BLaER1 treated with 17β-estradiol and CSF1 and Interleukin-3, amounts not matched to agents 10 nM and 100 nM (cell line): ENCODE measurements at regions not wholly inside any gene's neighbourhood (a gene's known extent, or its start where the extent isn't known, plus 50 kb on each side); places are given as distances from the start of the nearest gene placed in this dataset.
"Not testable (repeated sequence)": the region's sequence is repeated elsewhere in the genome, so short reads cannot be mapped to it uniquely, and the experiment has no call there.

Experiments used
- H3K27ac ChIP-seq, 11 experiments: shearing (Covaris generic); formaldehyde crosslinking; 2 replicates each; pipeline ENCODE4 v1.8.1; 2022
- H3K27me3 ChIP-seq, 11 experiments: shearing (Covaris generic); formaldehyde crosslinking; 2 replicates each; pipeline ENCODE4 v1.8.1; 2022
- H3K36me3 ChIP-seq, 11 experiments: shearing (Covaris generic); formaldehyde crosslinking; 2 replicates each; pipeline ENCODE4 v1.8.1; 2022
- H3K4me1 ChIP-seq, 10 experiments: shearing (Covaris generic); formaldehyde crosslinking; 2 replicates each; pipeline ENCODE4 v1.8.1; 2022
- H3K4me2 ChIP-seq, 11 experiments: shearing (Covaris generic); formaldehyde crosslinking; 2 replicates each; pipeline ENCODE4 v1.8.1; 2022
- H3K4me3 ChIP-seq, 10 experiments: shearing (Covaris generic); formaldehyde crosslinking; 2 replicates each; pipeline ENCODE4 v1.8.1; 2022
- H3K9ac ChIP-seq, 11 experiments: shearing (Covaris generic); formaldehyde crosslinking; 2 replicates each; pipeline ENCODE4 v1.8.1; 2022
- H3K9me3 ChIP-seq, 11 experiments: shearing (Covaris generic); formaldehyde crosslinking; replicated peaks in 1 of 11; 2 replicates each; pipeline ENCODE4 v1.8.1; 2022
- H4K20me1 ChIP-seq, 11 experiments: shearing (Covaris generic); formaldehyde crosslinking; 2 replicates each; pipeline ENCODE4 v1.8.1; 2022
- Cebpa-rat ChIP-seq, 11 experiments: shearing (Covaris generic); IDR thresholded peaks; 2 replicates each; pipeline ENCODE4 v1.8.1; 2022

GRCh38 chr5:25444697-25445096 is 799.9 kb upstream of the CDH10 start:
- H4K20me1 ChIP-seq, result no peaks in the 10 kb centered on the region; a peak in 1 of 22 replicates
- H3K27me3 ChIP-seq, result no peaks in the 10 kb centered on the region
- H3K4me3 ChIP-seq, result no peak overlapping the region
- no peaks in the 10 kb centered on the region for H3K9me3 ChIP-seq
- no peak overlapping the region for H3K9ac ChIP-seq
- H3K4me1 ChIP-seq, result no peaks in the 10 kb centered on the region
- H3K27ac ChIP-seq, result no peak overlapping the region
- no peak overlapping the region for H3K4me2 ChIP-seq
- no peak for TF ChIP-seq Cebpa-rat (IDR thresholded peaks at IDR 0.05)
- no peaks in the 10 kb centered on the region for H3K36me3 ChIP-seq

GRCh38 chr5:25441810-25442209 is 797.0 kb upstream of the CDH10 start:
- no peak overlapping the region for H3K4me3 ChIP-seq
- no peaks in the 10 kb centered on the region for H3K4me1 ChIP-seq
- H3K36me3 ChIP-seq, result no peaks in the 10 kb centered on the region
- H3K9me3 ChIP-seq, result no peaks in the 10 kb centered on the region
- no peak overlapping the region for H3K27ac ChIP-seq
- no peak for TF ChIP-seq Cebpa-rat (IDR thresholded peaks at IDR 0.05)
- no peaks in the 10 kb centered on the region; a peak in 1 of 22 replicates for H4K20me1 ChIP-seq
- no peaks in the 10 kb centered on the region for H3K27me3 ChIP-seq
- no peak overlapping the region for H3K4me2 ChIP-seq
- H3K9ac ChIP-seq, result no peak overlapping the region

GRCh38 chr5:25439025-25439424 is 794.2 kb upstream of the CDH10 start:
- H3K4me2 ChIP-seq, result no peak overlapping the region
- H3K4me1 ChIP-seq, result no peaks in the 10 kb centered on the region
- TF ChIP-seq Cebpa-rat (IDR thresholded peaks at IDR 0.05), result no peak
- H3K36me3 ChIP-seq, result no peaks in the 10 kb centered on the region
- no peaks in the 10 kb centered on the region; a peak in 1 of 22 replicates for H4K20me1 ChIP-seq
- H3K9ac ChIP-seq, result no peak overlapping the region
- H3K27me3 ChIP-seq, result no peaks in the 10 kb centered on the region
- H3K9me3 ChIP-seq, result no peaks in the 10 kb centered on the region
- H3K27ac ChIP-seq, result no peak overlapping the region
- H3K4me3 ChIP-seq, result no peak overlapping the region

GRCh38 chr5:25438375-25438774 is 793.6 kb upstream of the CDH10 start:
- H3K27me3 ChIP-seq, H3K27ac ChIP-seq, H3K9me3 ChIP-seq, H3K4me3 ChIP-seq, H3K4me2 ChIP-seq, H3K9ac ChIP-seq, H3K36me3 ChIP-seq, H4K20me1 ChIP-seq, H3K4me1 ChIP-seq: not testable (repeated sequence)

- H3K27ac ChIP-seq, result no peak overlapping the region
- no peak for TF ChIP-seq Cebpa-rat (IDR thresholded peaks at IDR 0.05)
- no peak overlapping the region for H3K4me3 ChIP-seq
- H3K4me2 ChIP-seq, result no peak overlapping the region
- no peaks in the 10 kb centered on the region for H3K27me3 ChIP-seq
- no peaks in the 10 kb centered on the region for H3K4me1 ChIP-seq
- H3K9ac ChIP-seq, result no peak overlapping the region
- no peaks in the 10 kb centered on the region for H3K36me3 ChIP-seq
- no peaks in the 10 kb centered on the region for H3K9me3 ChIP-seq
- H4K20me1 ChIP-seq, result no peaks in the 10 kb centered on the region
Observed at GRCh38 chr5:25436452-25436851, 791.7 kb upstream of the CDH10 start.

- no peak for TF ChIP-seq Cebpa-rat (IDR thresholded peaks at IDR 0.05)
- Histone ChIP-seq H3K4me1 (no peaks in the 10 kb centered on the region), H3K27ac (no peak overlapping the region), H3K36me3 (no peaks in the 10 kb centered on the region), H4K20me1 (no peaks in the 10 kb centered on the region), H3K9ac (no peak overlapping the region), H3K9me3 (no peaks in the 10 kb centered on the region), H3K4me3 (no peak overlapping the region), H3K27me3 (no peaks in the 10 kb centered on the region), H3K4me2 (no peak overlapping the region)
Observed at GRCh38 chr5:25435882-25436281, 791.1 kb upstream of the CDH10 start.

GRCh38 chr5:25427240-25427639 is 782.5 kb upstream of the CDH10 start:
- Histone ChIP-seq H3K36me3 (no peaks in the 10 kb centered on the region), H3K9me3 (no peaks in the 10 kb centered on the region), H3K27me3 (no peaks in the 10 kb centered on the region), H3K27ac (no peak overlapping the region), H4K20me1 (no peaks in the 10 kb centered on the region), H3K4me2 (no peak overlapping the region), H3K4me1 (no peaks in the 10 kb centered on the region), H3K4me3 (no peak overlapping the region), H3K9ac (no peak overlapping the region)
- no peak for TF ChIP-seq Cebpa-rat (IDR thresholded peaks at IDR 0.05)

- H3K4me1 ChIP-seq, result no peaks in the 10 kb centered on the region
- H3K9me3 ChIP-seq, result no peaks in the 10 kb centered on the region
- no peaks in the 10 kb centered on the region for H3K27me3 ChIP-seq
- no peak overlapping the region for H3K9ac ChIP-seq
- TF ChIP-seq Cebpa-rat (IDR thresholded peaks at IDR 0.05), result no peak
- no peak overlapping the region for H3K27ac ChIP-seq
- no peaks in the 10 kb centered on the region for H3K36me3 ChIP-seq
- no peak overlapping the region for H3K4me3 ChIP-seq
- H3K4me2 ChIP-seq, result no peak overlapping the region
- no peaks in the 10 kb centered on the region for H4K20me1 ChIP-seq
Observed at GRCh38 chr5:25423271-25423670, 778.5 kb upstream of the CDH10 start.

- H3K27me3 ChIP-seq, result no peaks in the 10 kb centered on the region
- TF ChIP-seq Cebpa-rat (IDR thresholded peaks at IDR 0.05), result no peak
- H3K4me2 ChIP-seq, result no peak overlapping the region
- H4K20me1 ChIP-seq, result no peaks in the 10 kb centered on the region
- no peaks in the 10 kb centered on the region for H3K4me1 ChIP-seq
- H3K36me3 ChIP-seq, result no peaks in the 10 kb centered on the region
- no peak overlapping the region for H3K9ac ChIP-seq
- no peak overlapping the region for H3K4me3 ChIP-seq
- H3K27ac ChIP-seq, result no peak overlapping the region
- no peaks in the 10 kb centered on the region for H3K9me3 ChIP-seq
Observed at GRCh38 chr5:25419684-25420083, 774.9 kb upstream of the CDH10 start.

GRCh38 chr5:25418978-25419377 is 774.2 kb upstream of the CDH10 start:
- no peaks in the 10 kb centered on the region for H3K27me3 ChIP-seq
- H3K4me3 ChIP-seq, result no peak overlapping the region
- no peak for TF ChIP-seq Cebpa-rat (IDR thresholded peaks at IDR 0.05)

GRCh38 chr5:25418319-25418859 is 773.6 kb upstream of the CDH10 start:
- no peak overlapping the region for H3K27ac ChIP-seq
- H3K4me1 ChIP-seq, result no peaks in the 10 kb centered on the region
- H3K36me3 ChIP-seq, result no peaks in the 10 kb centered on the region
- no peaks in the 10 kb centered on the region for H3K27me3 ChIP-seq
- no peak overlapping the region for H3K4me3 ChIP-seq
- TF ChIP-seq Cebpa-rat (IDR thresholded peaks at IDR 0.05), result no peak
- H3K9ac ChIP-seq, result no peak overlapping the region
- no peak overlapping the region for H3K4me2 ChIP-seq
- no peaks in the 10 kb centered on the region for H4K20me1 ChIP-seq
- no peaks in the 10 kb centered on the region for H3K9me3 ChIP-seq

More at GRCh38 chr5:25418978-25419377, 774.2 kb upstream of the CDH10 start:
- Histone ChIP-seq H3K36me3 (no peaks in the 10 kb centered on the region), H4K20me1 (no peaks in the 10 kb centered on the region), H3K4me1 (no peaks in the 10 kb centered on the region), H3K9ac (no peak overlapping the region), H3K9me3 (no peaks in the 10 kb centered on the region), H3K4me2 (no peak overlapping the region), H3K27ac (no peak overlapping the region)
